Kidney epithelial cell (primary cell): ENCODE measurements at regions not wholly inside any gene's neighbourhood (a gene's known extent, or its start where the extent isn't known, plus 50 kb on each side); places are given as distances from the start of the nearest gene placed in this dataset.

Experiments used
- DNase-seq: peaks from one replicate; pipeline ENCODE4 v3.0.0-alpha.2; 2010; ENCODE audit warnings: low read depth
- H3K27me3 ChIP-seq: 2 replicates; pipeline ENCODE4 v1.6.0; 2011; ENCODE audit warnings: low read length; ENCODE audit not compliant: control insufficient read depth, insufficient read depth
- H3K36me3 ChIP-seq: 2 replicates; pipeline ENCODE4 v1.5.1; 2011; ENCODE audit warnings: low read length; ENCODE audit not compliant: control insufficient read depth, insufficient read depth
- H3K4me3 ChIP-seq: 2 replicates; pipeline ENCODE4 v1.5.1; 2011; ENCODE audit warnings: low read depth, mild to moderate bottlenecking, control low read depth, low read length
- TF ChIP-seq, protein P1 (sequence below): IDR thresholded peaks from 2 replicates; pipeline ENCODE4 v1.5.1; 2011; ENCODE audit warnings: mild to moderate bottlenecking, moderate library complexity, low read length, control low read depth, inconsistent platforms; ENCODE audit not compliant: insufficient read depth, poor library complexity, severe bottlenecking

GRCh38 chr17:14014657-14015056 lies 54.6 kb upstream of the COX10 start:
- no peak overlapping the region for H3K4me3 ChIP-seq
- TF ChIP-seq, protein P1, sequence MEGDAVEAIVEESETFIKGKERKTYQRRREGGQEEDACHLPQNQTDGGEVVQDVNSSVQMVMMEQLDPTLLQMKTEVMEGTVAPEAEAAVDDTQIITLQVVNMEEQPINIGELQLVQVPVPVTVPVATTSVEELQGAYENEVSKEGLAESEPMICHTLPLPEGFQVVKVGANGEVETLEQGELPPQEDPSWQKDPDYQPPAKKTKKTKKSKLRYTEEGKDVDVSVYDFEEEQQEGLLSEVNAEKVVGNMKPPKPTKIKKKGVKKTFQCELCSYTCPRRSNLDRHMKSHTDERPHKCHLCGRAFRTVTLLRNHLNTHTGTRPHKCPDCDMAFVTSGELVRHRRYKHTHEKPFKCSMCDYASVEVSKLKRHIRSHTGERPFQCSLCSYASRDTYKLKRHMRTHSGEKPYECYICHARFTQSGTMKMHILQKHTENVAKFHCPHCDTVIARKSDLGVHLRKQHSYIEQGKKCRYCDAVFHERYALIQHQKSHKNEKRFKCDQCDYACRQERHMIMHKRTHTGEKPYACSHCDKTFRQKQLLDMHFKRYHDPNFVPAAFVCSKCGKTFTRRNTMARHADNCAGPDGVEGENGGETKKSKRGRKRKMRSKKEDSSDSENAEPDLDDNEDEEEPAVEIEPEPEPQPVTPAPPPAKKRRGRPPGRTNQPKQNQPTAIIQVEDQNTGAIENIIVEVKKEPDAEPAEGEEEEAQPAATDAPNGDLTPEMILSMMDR: no peak
- H3K36me3 ChIP-seq: no peaks in the 10 kb centered on the region
- no peaks in the 10 kb centered on the region for H3K27me3 ChIP-seq
- no peak for DNase-seq

DNA sequence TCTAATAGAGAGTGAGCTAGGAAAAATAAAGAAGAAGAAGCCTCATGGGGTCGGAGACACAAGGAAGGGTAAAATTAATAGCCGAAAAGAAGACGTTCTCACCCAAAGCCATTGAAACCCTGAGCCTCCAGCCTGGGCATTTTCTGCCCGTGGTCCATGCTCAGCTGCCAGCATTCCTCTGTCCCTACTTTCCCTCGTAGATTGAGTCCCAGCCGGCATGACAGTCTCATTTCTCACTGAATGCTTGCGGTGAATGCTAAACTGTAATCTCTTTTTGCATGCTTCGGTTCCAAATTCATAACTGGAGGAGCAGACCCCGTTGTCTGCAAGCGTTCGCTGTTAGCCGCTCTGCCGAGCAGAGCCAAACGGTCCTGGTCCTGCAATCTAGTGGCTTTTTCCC lies 54.0 kb upstream of the COX10 start:
- no peak for DNase-seq
- no peak overlapping the region for H3K4me3 ChIP-seq

GRCh38 chr17:14016858-14017257 lies 52.4 kb upstream of the COX10 start:
- no peaks in the 10 kb centered on the region for H3K36me3 ChIP-seq
- TF ChIP-seq, protein P1: no peak
- H3K4me3 ChIP-seq: no peak overlapping the region
- DNase-seq: no peak
- H3K27me3 ChIP-seq: no peaks in the 10 kb centered on the region

More for the DNA sequence above, 54.0 kb upstream of the COX10 start:
- TF ChIP-seq, protein P1: no peak
- Histone ChIP-seq H3K27me3 (no peaks in the 10 kb centered on the region), H3K36me3 (no peaks in the 10 kb centered on the region)

DNA sequence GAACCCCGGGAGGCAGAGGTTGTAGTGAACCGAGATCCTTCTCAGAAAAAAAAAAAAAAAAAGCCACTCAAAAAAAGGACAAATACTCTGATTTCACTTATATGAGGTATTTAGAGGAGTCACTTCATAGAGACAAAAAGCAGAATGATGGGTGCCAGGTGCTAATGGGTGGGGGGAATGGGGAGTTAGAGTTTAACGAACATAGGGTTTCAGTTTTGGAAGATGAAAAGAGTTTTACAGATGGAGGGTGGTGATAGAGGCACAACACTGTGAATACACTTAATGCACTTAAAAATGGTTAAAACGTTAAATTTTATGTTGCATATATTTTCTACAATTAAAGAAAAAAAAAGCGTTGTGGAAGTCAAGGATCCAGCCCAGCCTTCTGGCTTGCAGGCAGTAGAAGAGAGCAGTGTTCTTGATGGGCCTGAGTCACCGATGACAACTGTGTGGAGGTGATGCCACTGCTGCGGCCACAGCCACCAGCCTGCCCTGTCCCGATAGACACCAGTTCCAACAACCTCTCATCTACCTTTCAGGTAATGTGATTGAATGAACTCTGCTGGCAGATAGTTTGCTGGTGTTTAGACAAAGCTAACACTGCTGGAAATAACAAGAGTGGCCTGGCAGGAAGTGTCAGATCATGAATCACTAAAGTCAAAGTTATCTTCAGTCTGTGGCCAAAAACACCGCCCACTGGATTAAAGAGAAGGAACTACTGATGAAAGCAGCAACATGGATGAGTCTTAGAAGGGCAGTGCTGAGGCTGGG lies 49.9 kb upstream of the COX10 start:
- DNase-seq: no peak
- Histone ChIP-seq H3K36me3 (no peaks in the 10 kb centered on the region), H3K27me3 (no peaks in the 10 kb centered on the region), H3K4me3 (no peak overlapping the region)
- TF ChIP-seq, protein P1: no peak
